ENCODE measurements at regions not wholly inside any gene's neighbourhood (a gene's known extent, or its start where the extent isn't known, plus 50 kb on each side); places are given as distances from the start of the nearest gene placed in this dataset.

DNA sequence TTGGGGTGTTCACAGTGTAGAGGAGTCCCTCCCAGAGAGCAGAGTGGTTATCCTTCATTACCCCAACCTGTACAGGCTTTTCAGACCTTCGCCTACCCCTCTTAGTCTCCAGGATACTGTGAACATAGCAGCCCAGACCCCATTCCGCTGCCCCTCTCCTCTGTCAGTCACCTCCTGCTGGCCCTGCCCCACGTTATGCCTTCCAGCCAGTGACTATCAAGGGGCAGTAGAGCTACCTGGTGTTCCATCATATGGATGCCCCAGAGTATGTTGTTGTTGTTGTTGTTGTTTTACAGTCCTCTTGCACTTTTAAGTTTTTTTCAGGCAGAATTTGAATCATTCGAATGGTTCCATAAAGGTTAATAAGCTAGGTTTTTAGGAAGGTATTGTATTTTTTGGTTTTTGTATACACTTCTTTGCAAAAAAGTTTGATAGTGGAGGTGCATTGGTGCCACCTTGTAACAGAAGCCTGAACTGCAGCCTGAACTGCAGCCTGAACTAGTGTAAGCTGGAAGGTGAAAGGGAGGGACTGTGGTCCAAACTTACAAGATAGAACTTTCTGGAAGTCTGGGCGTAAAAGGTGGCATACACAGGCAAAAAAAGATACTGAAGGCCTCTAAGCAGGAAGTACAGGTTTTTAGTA is 101.4 kb upstream of the RAB40AL start:
- TF ChIP-seq, protein P1, sequence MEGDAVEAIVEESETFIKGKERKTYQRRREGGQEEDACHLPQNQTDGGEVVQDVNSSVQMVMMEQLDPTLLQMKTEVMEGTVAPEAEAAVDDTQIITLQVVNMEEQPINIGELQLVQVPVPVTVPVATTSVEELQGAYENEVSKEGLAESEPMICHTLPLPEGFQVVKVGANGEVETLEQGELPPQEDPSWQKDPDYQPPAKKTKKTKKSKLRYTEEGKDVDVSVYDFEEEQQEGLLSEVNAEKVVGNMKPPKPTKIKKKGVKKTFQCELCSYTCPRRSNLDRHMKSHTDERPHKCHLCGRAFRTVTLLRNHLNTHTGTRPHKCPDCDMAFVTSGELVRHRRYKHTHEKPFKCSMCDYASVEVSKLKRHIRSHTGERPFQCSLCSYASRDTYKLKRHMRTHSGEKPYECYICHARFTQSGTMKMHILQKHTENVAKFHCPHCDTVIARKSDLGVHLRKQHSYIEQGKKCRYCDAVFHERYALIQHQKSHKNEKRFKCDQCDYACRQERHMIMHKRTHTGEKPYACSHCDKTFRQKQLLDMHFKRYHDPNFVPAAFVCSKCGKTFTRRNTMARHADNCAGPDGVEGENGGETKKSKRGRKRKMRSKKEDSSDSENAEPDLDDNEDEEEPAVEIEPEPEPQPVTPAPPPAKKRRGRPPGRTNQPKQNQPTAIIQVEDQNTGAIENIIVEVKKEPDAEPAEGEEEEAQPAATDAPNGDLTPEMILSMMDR (IDR thresholded peaks at IDR 0.05; ENCODE audit: low read depth, low read length) = peak; percentile 64
- H3K4me1 ChIP-seq (ENCODE audit: low read depth) = no peaks in the 10 kb centered on the region
- no peak overlapping the region for H3K4me3 ChIP-seq
- DNase-seq (ENCODE audit: low read depth in 1 of 2, low spot score in 1 of 2) = peak; percentile 5 to 51
- no peak overlapping the region for H3K27ac ChIP-seq
- H3K36me3 ChIP-seq = no peaks in the 10 kb centered on the region
- no peaks in the 10 kb centered on the region for H3K27me3 ChIP-seq
- no peaks in the 10 kb centered on the region for H3K9me3 ChIP-seq (ENCODE audit: low read depth)

- no peak overlapping the region for H3K27ac ChIP-seq
- H3K27me3 ChIP-seq = no peaks in the 10 kb centered on the region
- TF ChIP-seq, protein P1 (IDR thresholded peaks at IDR 0.05; ENCODE audit: low read depth, low read length) = no peak
These were observed 99.2 kb upstream of the RAB40AL start for GRCh38 chrX:102837847-102838246.

GRCh38 chrX:102840871-102841705 is 96.0 kb upstream of the RAB40AL start:
- no peak overlapping the region for H3K4me3 ChIP-seq
- no peaks in the 10 kb centered on the region for H3K9me3 ChIP-seq (ENCODE audit: low read depth)
- H3K36me3 ChIP-seq = no peaks in the 10 kb centered on the region
- no peaks in the 10 kb centered on the region for H3K4me1 ChIP-seq (ENCODE audit: low read depth)
- H3K27me3 ChIP-seq = no peaks in the 10 kb centered on the region
- peak in 1 of 2 donors; percentile 18 for DNase-seq (ENCODE audit: low read depth in 1 of 2, low spot score in 1 of 2)
- no peak overlapping the region for H3K27ac ChIP-seq
- TF ChIP-seq, protein P1 (IDR thresholded peaks at IDR 0.05; ENCODE audit: low read depth, low read length) = peak; percentile 22

More at GRCh38 chrX:102837847-102838246, 99.2 kb upstream of the RAB40AL start:
- DNase-seq (ENCODE audit: low read depth in 1 of 2, low spot score in 1 of 2) = no peak
- Histone ChIP-seq H3K9me3 (ENCODE audit: low read depth) (no peaks in the 10 kb centered on the region), H3K36me3 (no peaks in the 10 kb centered on the region), H3K4me3 (no peak overlapping the region), H3K4me1 (ENCODE audit: low read depth) (no peaks in the 10 kb centered on the region)

DNA sequence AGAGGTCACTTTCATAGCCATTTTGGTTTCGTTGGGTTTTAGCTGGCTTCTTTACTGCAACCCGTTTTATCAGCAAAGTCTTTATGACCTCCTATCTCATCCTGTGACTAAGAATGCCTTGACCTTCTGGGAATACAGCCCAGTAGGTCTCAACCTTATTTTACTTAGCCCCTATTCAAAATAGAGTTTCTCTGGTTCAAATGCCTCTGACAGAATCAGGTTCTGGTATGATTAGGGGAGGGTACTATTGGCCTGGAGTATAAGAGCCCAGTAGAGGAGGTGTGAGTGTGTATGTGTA is 95.4 kb upstream of the RAB40AL start:
- TF ChIP-seq, protein P1 (IDR thresholded peaks at IDR 0.05; ENCODE audit: low read depth, low read length) = no peak
- H3K9me3 ChIP-seq (ENCODE audit: low read depth) = no peaks in the 10 kb centered on the region
- H3K4me1 ChIP-seq (ENCODE audit: low read depth) = no peaks in the 10 kb centered on the region

GRCh38 chrX:102845020-102845419 is 92.1 kb upstream of the RAB40AL start:
- H3K9me3 ChIP-seq (ENCODE audit: low read depth) = no peaks in the 10 kb centered on the region
- no peak for DNase-seq (ENCODE audit: low read depth in 1 of 2, low spot score in 1 of 2)
- H3K4me1 ChIP-seq (ENCODE audit: low read depth) = no peaks in the 10 kb centered on the region
- no peaks in the 10 kb centered on the region for H3K27me3 ChIP-seq
- TF ChIP-seq, protein P1 (IDR thresholded peaks at IDR 0.05; ENCODE audit: low read depth, low read length) = no peak
- no peak overlapping the region for H3K4me3 ChIP-seq
- H3K27ac ChIP-seq = no peak overlapping the region
- H3K36me3 ChIP-seq = no peaks in the 10 kb centered on the region

More for the DNA sequence above, 95.4 kb upstream of the RAB40AL start:
- no peaks in the 10 kb centered on the region for H3K36me3 ChIP-seq
- no peaks in the 10 kb centered on the region for H3K27me3 ChIP-seq
- no peak for DNase-seq (ENCODE audit: low read depth in 1 of 2, low spot score in 1 of 2)
- no peak overlapping the region for H3K4me3 ChIP-seq
- H3K27ac ChIP-seq = no peak overlapping the region
